ENCODE measurements at regions not wholly inside any gene's neighbourhood (a gene's known extent, or its start where the extent isn't known, plus 50 kb on each side); places are given as distances from the start of the nearest gene placed in this dataset.

GRCh38 chr19:28530406-28531035, 682.4 kb downstream of the UQCRFS1 start:
- TF ChIP-seq SP1 (IDR thresholded peaks at IDR 0.05) (no peak), FOXA1 (IDR thresholded peaks at IDR 0.05) (no peak), ARNT (IDR thresholded peaks at IDR 0.05) (no peak), BHLHE40 (IDR thresholded peaks at IDR 0.05; ENCODE audit: borderline replicate concordance) (no peak), TARDBP (IDR thresholded peaks at IDR 0.05) (no peak), HDGF (IDR thresholded peaks at IDR 0.05; ENCODE audit: borderline replicate concordance) (no peak), L3MBTL2 (conservative IDR thresholded peaks at IDR 0.05) (no peak), FOXM1 (IDR thresholded peaks at IDR 0.05; ENCODE audit: borderline replicate concordance) (no peak), SUZ12 (IDR thresholded peaks at IDR 0.05) (no peak)
